ENCODE measurements at regions not wholly inside any gene's neighbourhood (a gene's known extent, or its start where the extent isn't known, plus 50 kb on each side); places are given as distances from the start of the nearest gene placed in this dataset.

- no peak for TF ChIP-seq CTCF (IDR thresholded peaks at IDR 0.05)
- no peak for TF ChIP-seq POLR2A (IDR thresholded peaks at IDR 0.05)
These were observed 405.3 kb upstream of the GALNT5 start for GRCh38 chr2:156852210-156852609.

All from testis (tissue), 2 donors.